Cardiac fibroblast (primary cell): ENCODE measurements at regions not wholly inside any gene's neighbourhood (a gene's known extent, or its start where the extent isn't known, plus 50 kb on each side); places are given as distances from the start of the nearest gene placed in this dataset.

Experiments used
- DNase-seq, 2 donors: peaks; one replicate each; pipeline versions ENCODE4 v3.0.0 to v3.0.0-alpha.2; 2010; ENCODE audit warnings: low read depth in 2 of 2
- H3K4me3 ChIP-seq, 2 donors: replicated peaks in 1 of 2; 1 replicate in 1 of 2; 2 replicates in 1 of 2; pipeline ENCODE4 v1.5.1; 2011; ENCODE audit warnings: low read depth in 2 of 2, low read length in 2 of 2, mild to moderate bottlenecking in 2 of 2, moderate library complexity in 1 of 2
- TF ChIP-seq, protein P1 (sequence below): IDR thresholded peaks from one replicate; pipeline ENCODE4 v1.5.1; 2011; ENCODE audit warnings: low read depth, mild to moderate bottlenecking, low read length, inconsistent platforms

DNA sequence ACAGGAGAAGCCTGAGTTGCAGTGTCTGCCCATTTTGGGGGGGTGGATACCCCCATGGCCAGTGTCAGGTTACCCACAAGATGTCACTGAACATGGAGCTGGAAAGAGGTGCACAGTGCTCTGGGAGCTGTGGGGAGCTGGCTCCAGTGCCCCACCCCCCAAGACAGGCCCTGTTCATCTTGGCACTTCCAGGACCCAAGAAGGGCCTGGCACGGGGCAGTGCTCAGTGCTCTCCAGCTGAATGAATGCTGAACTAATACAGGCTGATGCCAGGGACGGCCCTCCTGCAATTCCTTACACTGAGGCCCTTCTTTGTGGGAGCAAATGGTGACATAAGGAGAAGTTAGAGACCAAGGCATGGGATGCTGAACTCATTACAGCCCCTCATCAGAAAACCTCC lies 163.4 kb upstream of the GLI2 start:
- DNase-seq, result no peak
- TF ChIP-seq, protein P1, sequence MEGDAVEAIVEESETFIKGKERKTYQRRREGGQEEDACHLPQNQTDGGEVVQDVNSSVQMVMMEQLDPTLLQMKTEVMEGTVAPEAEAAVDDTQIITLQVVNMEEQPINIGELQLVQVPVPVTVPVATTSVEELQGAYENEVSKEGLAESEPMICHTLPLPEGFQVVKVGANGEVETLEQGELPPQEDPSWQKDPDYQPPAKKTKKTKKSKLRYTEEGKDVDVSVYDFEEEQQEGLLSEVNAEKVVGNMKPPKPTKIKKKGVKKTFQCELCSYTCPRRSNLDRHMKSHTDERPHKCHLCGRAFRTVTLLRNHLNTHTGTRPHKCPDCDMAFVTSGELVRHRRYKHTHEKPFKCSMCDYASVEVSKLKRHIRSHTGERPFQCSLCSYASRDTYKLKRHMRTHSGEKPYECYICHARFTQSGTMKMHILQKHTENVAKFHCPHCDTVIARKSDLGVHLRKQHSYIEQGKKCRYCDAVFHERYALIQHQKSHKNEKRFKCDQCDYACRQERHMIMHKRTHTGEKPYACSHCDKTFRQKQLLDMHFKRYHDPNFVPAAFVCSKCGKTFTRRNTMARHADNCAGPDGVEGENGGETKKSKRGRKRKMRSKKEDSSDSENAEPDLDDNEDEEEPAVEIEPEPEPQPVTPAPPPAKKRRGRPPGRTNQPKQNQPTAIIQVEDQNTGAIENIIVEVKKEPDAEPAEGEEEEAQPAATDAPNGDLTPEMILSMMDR, result no peak

DNA sequence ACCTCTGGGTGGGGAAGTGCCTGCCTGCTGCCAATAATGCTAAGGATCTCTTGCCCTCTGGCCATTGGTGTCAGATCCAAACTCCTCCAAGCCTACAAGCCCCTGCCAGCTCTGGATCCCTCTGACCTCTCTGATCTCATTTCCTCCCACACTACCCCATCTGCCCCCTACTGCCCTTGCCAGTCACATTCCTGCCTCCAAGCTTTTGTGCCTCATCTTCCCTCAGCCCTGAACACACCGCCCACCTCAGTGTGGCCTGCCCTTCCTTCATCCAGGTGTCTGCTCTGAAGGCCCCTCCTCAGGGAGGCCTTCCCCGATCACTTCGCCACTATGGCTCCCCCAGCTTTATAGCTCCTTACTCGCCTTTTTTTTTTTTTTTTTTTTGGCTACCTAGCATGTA lies 161.0 kb upstream of the GLI2 start:
- DNase-seq, result no peak
- TF ChIP-seq, protein P1, result no peak

More for the DNA sequence above, 163.4 kb upstream of the GLI2 start:
- no peak overlapping the region for H3K4me3 ChIP-seq

DNA sequence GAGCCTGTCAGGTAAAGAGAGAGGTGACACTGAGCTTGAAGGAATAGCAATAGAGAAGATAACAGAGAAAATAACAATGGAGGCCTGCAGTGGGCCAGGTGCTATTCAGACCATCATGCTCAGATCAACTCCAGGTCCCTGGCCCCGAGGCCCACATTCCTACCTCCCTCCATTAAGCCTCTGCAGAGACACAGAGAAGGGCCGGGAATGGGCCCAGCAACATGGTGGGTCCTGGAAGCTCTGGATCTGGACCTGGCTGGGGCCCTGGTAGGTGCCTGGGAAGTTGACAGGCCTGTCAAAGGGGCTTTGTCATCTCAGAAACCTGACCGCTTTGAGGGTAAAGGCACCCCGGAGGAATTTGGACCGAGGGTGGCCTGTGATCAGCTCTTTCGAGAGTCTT lies 159.7 kb upstream of the GLI2 start:
- TF ChIP-seq, protein P1, result no peak
- no peak for DNase-seq
- no peak overlapping the region for H3K4me3 ChIP-seq

More for the DNA sequence above, 161.0 kb upstream of the GLI2 start:
- H3K4me3 ChIP-seq, result no peak overlapping the region

DNA sequence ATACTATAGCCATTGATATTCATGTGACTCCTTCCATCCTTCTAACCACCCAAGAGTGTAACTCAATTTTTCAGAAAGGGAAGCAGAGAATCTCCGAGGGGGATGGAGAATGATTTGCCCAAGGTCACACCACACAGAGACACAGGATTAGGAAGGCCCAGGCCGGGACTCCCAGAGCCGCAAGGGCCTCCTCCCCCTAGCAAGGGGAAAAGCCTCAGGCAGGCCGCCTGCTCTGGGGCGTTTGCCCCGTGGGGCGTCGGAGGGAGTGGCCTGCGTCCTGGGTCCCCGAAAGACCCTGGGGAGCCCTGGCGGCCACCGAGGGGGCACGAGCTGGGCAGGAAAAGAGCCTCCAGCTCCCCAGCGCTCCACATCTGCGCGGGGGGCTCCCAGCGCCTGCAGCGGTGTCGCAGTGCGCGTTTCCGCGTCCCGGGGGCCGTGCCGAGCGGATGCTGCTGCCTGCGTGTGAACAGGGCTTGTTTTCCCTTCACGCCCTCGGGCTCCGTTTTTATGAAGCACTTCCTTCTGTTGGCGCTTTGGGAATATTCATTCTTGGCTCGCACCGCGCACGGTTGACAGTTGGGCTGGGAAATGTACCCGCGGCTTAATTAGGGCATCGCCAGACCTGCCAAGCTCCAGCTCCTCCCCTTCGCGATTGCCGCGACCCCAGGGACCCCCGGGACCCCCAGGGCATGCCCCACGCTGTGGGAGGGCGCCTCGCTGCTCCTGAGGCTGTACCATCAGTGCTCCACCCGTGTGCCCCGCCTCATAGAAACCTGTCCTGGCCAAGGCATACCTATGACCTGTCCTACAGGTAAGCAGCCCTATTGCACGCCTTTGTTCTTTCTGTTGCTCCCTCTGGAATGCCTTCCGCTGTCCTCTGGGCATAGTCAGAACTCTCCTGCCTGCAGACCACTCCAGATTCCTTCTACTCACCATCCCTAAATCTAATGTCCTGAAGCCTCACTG lies 158.9 kb upstream of the GLI2 start:
- H3K4me3 ChIP-seq, result peak overlapping the region; percentile 8 to 24
- peak; percentile 34 to 82 for DNase-seq
- TF ChIP-seq, protein P1, result no peak

DNA sequence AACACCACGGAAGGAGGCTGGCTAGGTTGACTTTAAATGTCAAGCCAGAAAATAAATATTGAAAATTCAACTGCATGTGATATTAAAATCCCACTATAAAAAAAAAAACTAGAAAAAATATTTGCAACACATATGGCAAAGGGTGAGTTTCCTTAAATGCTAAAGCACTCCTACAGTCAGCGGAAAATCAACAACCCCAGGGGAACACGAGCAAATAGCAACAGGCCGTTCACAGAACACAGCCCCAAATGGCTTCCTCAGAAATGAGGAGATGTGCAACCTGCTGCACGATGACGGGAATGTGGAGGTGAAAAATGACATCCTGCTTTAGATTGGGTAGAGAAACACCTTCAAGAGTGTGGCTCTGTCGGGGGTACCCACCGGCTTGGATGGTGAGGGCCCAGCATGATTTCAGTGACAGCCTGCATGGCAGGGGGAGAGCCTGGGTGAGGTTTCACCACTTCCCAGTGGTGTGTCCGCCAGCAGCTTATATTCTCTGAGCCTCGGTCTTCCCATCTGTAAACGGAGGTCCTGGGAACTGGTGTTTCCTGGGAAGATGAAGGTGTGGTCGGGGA lies 157.9 kb upstream of the GLI2 start:
- DNase-seq, result no peak
- TF ChIP-seq, protein P1, result no peak

DNA sequence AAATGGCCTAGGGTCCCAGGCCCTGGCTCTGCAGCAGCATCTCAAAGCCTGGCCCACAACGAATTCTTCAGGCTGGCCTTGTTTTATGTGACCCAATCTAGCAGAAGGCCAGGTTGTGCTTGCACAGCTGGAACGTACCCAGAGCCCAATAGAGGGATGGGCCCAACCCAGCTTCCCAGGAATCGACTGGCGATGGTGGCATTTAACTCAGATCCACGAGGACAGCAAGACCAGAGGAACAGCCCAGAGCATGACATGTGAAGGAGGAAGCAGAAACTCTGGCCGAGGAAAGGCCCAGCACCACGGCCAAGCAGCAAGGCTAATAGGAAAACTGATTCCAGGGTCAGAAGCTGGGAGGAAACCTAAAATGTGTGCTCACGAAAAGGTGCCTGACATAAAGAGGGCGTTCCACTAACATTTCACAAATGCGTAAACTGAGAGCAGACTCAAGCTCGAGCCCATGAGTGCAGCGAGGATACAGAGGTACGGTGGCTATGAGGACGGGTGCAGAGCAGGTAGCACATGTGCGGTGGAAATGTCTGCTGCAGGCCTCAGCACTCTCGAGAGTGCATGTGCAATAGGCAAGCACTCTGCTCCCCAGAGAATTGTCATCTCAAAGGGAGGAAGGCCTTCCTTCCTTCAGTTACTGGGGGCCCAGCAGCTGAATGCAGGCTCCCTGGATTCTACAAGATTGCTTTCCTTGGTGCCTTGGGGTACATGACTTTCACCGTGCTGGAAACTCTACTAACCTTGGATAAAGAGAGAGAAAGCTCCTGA lies 156.9 kb upstream of the GLI2 start:
- DNase-seq, result no peak
- no peak overlapping the region for H3K4me3 ChIP-seq
- TF ChIP-seq, protein P1, result no peak

More for the DNA sequence above, 157.9 kb upstream of the GLI2 start:
- H3K4me3 ChIP-seq, result no peak overlapping the region
